HG03439 (cell line): ENCODE measurements at regions not wholly inside any gene's neighbourhood (a gene's known extent, or its start where the extent isn't known, plus 50 kb on each side); places are given as distances from the start of the nearest gene placed in this dataset.
"Not testable (repeated sequence)": the region's sequence is repeated elsewhere in the genome, so short reads cannot be mapped to it uniquely, and the experiment has no call there.

Experiments used
- ATAC-seq: cut with Tn5 transposase; IDR thresholded peaks from one replicate; pipeline ENCODE4 v1.9.1; 2021; ENCODE audit warnings: mild to moderate bottlenecking, moderate library complexity; ENCODE audit not compliant: unreplicated experiment

DNA sequence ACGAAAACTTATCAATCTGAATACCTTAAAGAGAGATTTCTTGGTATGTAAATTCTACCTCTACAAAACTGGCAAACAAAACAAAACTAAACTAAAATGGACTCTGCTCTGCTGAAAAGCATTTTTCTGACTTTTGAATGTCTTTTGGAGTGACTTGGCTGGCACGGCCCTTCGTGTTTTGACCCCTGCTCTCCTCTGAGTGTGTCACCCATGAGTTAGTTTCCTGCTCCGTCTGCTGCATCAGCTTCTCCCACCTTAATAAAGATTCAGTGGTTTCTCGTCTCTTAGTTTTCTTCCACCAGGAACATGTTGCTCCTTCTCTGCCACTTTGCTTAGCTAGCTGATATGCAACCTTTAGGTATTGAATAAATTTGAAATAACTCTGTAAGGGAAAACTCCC is 1084.0 kb upstream of the CDH18 start:
- ATAC-seq: no peak

DNA sequence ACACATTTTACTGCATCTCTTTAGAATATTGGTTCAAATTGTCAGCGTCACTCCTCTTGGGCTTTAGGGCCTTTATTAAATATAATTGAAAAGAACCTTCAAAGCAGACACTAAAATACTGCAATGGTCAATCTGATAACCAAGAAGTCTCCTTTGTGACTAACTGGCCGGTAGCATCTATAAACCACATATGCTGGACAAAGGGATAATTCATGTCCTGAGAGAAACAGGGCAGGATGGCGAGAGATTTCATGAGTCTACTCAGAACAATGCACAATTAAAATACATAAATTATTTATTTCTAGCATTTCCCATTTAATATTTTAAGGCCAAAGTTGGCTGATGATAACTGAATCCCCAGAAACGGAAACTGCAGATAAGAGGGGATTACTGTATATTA is 1083.4 kb upstream of the CDH18 start:
- no peak for ATAC-seq

DNA sequence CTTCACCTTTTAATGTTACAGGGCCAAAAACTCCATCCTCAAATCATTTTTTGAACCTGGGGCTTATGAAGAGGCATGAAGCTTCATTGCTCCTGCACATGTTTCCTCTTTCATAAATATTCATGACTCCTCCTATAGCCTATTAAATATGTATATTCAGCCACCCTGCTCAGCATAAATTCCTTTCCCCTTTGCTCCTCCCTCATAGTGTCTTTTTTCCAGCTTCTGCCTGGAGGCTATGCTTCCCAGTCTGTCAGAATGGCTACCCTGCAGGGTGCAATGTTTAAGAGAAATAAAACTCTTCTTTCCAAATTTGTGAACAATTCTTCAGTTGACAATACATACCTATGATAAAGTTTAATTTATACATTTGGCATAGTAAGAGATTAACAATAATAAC is 1082.9 kb upstream of the CDH18 start:
- ATAC-seq: no peak

DNA sequence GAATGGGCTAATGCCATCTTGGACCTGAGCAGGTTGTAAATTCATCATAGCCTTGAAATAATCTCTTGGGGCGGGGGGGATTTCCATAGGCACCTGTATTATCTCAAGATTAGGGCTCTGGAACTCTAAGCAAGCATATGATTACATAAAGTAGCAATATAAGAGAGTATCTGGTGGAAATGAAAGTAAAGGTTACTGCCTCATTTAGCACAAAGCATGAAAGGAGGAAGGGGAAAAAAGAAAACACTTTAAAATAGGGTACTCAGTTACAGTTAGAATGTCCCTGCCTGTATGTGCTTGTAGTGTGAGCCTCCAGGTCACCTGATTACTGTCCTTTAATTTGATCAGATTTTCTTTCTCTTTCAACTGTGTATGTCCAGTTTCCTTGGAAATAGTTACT is 1079.7 kb upstream of the CDH18 start:
- no peak for ATAC-seq

DNA sequence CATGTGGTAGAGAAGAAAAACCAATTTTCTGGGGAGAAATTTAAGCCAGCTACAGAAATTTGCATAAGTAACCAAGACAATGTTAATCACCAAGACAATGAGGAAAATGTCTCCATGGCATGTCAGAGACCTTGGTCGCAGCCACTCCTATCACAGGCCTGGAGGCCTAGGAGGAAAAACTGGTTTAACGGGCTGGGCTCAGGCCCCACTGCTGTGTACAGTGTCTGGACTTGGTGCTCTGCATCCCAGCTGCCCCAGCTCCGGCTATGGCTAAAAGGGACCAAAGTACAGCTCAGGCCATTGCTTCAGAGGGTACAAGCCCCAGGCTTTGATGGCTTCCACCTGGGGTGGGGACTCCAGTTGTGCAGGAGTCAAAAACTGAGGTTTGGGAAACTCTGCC is 1075.1 kb upstream of the CDH18 start:
- no peak for ATAC-seq

DNA sequence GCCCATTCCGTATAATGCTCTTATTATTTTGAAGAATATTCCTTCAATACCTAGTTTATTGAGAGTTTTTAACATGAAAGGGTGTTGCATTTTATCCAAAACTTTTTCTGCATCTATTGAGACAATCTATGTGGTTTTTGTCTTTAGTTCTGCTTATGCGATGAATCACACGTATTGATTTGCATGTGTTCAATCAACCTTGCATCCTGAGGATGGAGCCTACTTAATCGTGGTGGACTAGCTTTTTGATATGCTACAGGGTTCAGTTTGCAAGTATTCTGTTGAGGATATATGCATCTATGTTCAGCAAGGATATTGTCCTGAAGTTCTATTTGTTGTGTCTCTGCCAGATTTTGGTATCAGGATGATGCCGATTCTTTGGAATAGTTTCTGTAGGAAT is 1070.3 kb upstream of the CDH18 start:
- peak; percentile 88 for ATAC-seq

DNA sequence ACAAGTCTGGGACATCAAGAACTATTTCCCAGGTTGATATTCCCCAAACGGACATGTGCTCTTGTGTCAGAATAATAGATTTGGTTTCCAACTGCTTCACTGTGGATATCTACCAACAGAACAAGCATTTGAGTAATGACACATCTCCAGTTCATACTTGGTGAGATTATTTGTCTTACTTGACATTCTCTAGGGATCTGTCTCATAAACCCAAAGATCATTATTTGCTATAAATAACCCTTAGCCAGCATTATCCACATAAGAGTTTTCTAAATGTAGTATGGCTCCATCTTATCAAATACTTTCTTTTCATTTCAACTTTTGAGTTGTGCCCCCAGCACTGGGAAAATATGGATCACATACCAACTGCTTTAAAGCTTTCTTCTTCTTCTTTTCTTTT is 1063.9 kb upstream of the CDH18 start:
- no peak for ATAC-seq

DNA sequence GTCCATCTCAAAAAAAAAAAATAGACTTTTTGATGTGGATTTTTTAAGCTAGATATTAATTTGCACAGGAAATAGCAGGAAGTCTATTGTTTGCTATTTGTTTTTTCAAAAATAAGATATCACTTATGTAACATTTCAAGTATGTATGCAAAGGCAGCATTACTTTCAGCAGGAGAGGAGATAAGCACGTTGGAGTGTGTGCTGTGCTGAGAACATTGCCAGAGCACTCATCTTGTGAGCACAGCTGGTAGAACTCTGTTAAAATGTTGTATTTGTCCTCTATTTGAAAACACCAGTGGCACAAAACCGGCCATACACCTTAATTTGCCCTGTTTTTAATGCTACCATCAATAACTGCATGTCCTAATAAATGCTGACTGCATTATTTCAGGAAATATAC is 1061.9 kb upstream of the CDH18 start:
- ATAC-seq: no peak

DNA sequence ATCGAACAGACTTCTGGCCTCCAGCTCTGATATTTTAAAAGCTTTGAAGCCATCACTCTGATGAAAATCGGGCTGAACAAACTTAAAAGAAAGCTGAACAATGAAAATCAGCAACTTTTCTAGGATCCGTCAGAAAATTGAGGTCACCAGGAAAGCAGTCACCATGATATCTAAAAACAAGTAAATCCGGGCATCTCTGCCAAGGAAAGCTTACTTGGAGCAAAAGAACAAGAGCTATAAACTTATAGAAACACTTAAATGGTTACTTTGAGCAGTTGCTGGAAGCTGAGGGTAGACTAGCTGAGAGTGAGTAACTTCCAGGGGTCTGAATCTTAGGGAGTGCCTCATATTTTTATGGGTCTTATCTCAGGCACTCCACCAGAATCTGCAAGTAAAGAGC is 1043.0 kb upstream of the CDH18 start:
- ATAC-seq: no peak

DNA sequence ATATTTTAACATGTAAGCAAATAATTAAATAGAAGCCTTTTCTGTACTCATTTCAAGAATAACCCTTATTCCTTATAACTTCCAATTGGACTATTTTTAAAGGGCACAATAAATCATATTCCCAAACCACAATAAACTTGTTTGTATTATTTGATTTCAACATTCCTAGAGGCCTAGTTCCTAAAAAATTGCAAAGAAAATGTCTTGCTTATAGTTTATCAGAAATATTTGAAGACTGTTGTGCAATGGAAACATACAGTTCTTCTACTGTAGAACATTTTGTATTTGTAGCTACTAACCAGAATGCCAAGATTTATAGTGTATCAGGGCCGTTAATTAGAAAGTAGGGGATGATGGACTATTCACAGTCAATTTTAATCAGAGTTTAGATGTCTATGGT is 1037.0 kb upstream of the CDH18 start:
- no peak for ATAC-seq

DNA sequence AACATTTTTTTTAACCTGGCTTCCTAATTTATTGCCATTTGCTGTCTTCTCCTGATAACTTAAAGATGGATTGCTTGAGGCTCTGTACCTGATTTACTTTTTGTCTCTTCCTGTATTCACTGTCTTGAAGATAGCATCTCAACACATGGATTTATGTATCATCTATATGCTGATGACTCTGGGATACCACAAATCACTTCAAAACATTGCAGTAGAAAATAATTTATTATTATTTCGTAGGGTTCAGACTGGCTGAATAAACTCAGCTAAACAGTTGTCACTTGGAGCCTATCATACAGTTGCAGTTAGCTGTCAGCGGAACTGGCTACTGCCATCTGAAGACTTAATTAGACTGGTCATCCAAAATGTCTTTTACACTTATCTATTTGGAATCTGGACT is 1025.2 kb upstream of the CDH18 start:
- no peak for ATAC-seq

DNA sequence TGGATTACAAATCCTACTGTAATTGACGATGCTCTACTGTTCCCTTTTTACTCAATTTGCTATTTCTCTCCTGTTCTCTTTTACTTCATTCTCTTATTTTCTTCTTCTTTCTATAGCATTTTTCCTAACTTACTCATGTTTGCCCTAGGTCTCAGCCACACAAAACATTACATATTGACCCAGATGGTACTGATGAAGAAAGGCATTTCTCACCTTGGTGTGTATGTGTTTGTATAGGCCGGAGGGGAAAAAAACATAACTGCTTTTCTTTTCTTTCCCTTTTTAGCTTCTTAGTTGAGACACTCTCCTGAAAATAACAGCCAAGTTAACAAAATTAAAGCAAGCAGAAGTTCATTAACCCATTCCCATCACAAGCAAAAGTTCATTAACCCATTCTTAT is 1019.8 kb upstream of the CDH18 start:
- ATAC-seq: no peak

DNA sequence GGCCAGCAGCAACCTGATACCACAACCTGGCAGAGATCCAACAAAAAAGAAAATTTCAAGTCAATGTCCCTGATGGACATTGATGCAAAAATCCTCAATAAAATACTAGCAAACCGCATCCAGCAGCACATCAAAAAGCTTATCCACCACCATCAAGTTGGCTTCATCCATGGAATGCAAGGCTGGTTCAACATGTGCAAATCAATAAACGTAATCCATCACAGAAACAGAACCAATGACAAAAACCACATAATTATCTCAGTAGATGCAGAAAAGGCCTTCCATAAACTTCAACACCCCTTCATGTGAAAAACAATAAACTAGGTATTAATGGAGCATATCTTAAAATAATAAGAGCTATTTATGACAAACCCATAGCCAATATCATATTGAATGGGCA is 1000.9 kb upstream of the CDH18 start:
- ATAC-seq: not testable (repeated sequence)

DNA sequence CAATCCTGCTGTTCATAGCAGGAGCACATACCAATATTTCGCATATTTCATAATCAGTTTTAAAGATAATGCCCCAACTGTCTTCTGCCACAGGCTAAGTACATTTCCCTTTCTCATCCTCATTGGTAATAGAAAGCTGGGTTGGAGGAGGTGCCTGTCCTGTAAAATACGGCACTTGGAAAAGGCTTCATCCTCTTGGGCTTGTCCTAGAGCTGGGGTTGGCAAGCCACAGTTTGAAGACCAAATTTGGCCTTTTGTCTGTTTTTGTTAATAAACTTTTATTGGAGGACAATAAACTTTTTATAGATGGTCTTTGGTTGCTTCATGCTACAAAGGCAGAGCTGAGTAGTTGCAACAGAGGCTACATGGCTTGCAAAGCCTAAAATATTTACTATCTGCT is 997.8 kb upstream of the CDH18 start:
- ATAC-seq: no peak

DNA sequence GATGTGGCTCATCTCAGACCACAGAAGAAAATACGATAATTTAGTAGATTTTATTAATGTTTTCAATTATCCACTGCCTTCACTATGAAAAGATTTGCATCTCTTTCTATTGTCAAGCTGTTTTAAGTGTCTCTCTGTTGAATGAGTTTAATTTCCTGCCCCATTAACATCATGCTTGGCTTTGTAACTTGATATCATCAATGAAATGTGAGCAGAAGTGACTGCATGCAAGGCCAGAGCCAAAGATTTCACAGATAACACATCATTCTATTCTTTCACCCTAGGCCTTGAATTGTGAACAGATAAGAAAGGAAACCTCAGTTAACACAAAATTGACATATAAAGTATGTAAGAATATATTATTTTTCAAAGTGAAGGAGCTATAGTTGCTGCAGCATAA is 986.4 kb upstream of the CDH18 start:
- ATAC-seq: no peak

DNA sequence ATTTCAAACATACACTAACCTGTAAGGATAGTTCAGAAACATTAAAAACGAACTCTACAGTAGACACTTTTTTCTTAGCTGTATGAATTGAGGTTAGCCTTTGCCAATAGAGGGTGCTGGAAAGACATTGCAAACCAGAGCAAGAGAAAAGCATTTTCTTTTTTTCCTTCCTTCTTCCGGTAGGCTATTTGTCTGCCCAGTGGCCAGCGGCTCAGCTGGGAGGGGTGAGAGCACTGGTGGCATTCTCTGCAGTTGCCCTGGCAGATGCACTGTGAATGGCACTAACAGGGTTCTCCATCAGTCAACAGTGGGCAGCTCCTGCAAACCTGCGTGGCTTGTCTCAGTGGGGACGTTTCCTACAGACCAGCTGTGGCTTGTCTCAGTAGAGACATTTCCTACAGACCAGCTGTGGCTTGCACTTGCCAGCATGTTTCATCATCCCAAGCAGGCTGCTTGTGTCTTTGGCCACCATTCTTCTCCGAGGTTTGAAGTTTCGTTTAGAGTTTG is 984.5 kb upstream of the CDH18 start:
- ATAC-seq: peak; percentile 92

DNA sequence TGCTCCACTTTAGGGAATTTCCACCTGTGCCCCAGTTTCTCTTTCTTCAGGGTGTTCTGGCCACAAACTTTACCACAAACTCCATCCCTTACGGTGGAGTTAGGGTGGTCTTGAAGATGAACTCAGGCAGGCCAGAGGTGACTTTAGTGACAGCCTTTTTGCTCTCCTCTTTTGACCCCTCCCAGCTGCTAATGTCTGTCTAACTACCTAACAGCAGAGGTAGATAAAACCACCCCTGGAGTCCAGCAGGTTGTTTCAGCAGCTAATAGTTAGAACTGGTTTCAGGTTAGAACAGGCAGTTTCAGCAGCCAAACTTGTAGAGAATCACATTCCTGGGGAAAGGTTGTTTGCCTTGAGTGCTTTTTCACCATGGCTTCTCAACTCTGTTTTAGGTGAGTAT is 971.3 kb upstream of the CDH18 start:
- ATAC-seq: no peak

DNA sequence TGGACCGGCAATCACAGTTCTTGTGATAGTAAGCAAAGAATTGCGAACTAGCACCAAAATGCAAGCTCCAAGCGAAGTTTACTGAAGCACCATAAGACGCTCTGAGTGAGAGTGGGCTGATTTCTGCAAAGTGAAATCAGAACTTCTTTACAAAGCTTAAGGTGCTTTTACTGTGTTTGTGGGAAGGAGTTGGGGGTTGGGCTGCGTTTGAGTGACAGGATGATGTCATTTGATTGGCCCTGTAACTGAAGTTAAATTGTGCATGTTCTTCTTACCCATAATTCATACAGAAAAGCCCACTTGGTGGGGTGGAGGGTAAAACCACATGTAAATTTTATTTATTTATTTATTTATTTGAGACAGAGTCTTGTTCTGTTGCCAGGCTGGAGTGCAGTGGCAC is 970.6 kb upstream of the CDH18 start:
- no peak for ATAC-seq

DNA sequence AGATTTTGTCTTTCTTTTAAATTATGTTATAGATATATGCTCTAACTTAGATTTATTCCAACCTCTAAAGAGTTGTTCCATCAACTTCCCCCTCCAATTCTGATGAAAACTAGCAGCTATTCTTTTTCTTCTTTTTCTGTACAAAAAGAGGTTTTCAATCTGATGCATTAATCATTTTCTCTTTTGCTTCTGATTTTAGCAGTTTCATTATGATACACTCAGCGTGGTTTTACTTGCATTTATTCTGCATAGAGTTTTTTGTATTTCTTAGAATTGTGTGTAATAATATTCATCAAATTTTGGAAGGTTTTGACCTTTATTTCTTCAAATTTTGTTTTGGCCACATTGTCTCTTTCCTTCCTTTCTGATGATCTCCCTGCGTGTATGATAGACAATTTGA is 968.1 kb upstream of the CDH18 start:
- no peak for ATAC-seq

DNA sequence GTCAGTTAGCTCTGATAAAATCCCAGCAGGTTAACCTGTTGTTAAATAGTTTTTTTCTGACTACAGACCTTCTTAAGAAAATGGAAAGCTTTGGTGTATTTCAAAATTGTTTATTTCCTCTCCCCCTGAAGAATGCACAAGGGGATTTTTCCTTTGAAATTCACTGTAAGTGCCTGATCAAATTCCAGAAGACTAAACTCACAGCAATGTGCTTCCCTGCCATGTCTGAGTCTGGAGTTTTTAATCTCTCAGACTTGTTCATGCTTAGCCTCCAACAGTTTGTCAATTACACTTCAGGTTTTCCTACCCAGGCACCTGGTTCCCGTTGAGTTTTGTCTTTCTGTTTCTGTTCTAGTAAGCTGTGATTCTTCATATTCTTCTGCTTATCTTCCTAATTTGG is 961.6 kb upstream of the CDH18 start:
- ATAC-seq: no peak

DNA sequence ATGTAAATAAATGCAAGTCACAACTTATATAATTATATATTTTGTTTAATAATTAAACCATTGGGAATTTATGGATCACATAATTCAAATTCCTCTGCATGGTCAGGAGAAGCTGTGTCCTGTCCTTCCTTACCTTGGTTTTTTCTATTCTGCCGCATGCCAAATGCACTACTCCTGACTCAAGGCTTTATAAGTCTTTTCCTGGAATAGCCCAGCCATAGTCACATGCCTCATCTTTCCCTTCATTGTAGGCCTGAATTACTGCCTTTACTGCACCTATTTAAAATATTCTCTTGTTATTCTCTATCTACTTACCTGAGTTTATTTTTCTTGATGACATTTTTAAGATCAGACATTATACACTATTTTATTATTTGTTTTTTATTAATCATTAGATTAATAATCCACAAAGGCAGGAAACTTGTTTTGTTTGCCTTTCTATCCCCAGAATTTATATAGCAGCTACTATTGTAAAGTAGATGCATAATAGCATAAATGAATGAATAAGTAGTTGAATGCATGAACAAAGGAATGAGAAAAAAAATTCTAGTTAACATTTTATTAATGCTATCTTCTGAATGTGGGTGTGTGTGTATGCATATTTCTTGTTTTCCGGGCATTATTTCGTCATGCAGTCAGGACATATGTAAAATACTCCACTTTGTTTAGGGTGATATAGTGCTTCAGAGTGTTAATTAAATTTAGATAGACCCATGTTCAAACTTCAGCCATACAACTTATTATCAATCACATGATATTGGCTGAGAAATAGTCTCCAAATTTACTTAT is 955.4 kb upstream of the CDH18 start:
- not testable (repeated sequence) for ATAC-seq

DNA sequence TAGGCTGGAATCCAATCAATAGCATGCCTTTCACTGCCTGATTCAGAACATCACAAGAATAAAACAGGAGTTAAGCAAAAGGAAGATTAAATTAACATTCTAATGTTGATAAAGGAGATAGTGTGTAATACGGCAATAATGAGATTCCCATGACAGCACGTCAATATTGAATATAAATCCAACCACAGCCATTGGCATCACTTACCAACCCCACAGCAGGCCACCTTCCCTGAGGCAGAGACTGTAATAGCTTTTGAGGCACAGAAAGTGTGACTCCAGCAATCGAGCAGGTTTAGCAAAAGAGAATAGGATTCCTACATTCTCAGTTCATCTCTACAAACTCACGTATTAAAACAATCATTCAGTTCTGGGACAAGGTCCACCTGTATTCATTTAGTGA is 954.6 kb upstream of the CDH18 start:
- ATAC-seq: not testable (repeated sequence)

DNA sequence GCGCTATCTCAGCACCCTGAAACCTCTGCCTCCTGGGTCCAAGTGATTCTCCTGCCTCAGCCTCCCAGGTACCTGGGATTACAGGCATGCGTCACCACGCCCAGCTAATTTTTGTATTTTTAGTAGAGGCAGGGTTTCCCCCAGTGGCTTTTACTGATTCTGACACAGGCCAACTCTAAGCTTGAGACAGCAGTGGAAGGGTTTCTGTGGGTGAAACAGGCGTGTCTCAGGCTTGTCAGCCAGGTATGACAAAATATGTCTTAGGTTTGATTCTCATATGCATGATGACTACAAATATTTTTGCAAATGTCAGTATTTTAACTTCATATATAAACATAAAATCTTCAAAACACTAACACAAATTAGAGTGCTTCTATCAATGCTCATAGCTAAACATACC is 952.8 kb upstream of the CDH18 start:
- not testable (repeated sequence) for ATAC-seq
